ENCODE measurements at regions not wholly inside any gene's neighbourhood (a gene's known extent, or its start where the extent isn't known, plus 50 kb on each side); places are given as distances from the start of the nearest gene placed in this dataset.

GRCh38 chr4:174133551-174133950, 149.9 kb downstream of the FBXO8 start:
- TF ChIP-seq, protein P1, sequence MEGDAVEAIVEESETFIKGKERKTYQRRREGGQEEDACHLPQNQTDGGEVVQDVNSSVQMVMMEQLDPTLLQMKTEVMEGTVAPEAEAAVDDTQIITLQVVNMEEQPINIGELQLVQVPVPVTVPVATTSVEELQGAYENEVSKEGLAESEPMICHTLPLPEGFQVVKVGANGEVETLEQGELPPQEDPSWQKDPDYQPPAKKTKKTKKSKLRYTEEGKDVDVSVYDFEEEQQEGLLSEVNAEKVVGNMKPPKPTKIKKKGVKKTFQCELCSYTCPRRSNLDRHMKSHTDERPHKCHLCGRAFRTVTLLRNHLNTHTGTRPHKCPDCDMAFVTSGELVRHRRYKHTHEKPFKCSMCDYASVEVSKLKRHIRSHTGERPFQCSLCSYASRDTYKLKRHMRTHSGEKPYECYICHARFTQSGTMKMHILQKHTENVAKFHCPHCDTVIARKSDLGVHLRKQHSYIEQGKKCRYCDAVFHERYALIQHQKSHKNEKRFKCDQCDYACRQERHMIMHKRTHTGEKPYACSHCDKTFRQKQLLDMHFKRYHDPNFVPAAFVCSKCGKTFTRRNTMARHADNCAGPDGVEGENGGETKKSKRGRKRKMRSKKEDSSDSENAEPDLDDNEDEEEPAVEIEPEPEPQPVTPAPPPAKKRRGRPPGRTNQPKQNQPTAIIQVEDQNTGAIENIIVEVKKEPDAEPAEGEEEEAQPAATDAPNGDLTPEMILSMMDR (IDR thresholded peaks at IDR 0.05) = no peak
- TF ChIP-seq EP300 (IDR thresholded peaks at IDR 0.05) (no peak), POLR2A (IDR thresholded peaks at IDR 0.05) (no peak)
